ENCODE measurements at regions not wholly inside any gene's neighbourhood (a gene's known extent, or its start where the extent isn't known, plus 50 kb on each side); places are given as distances from the start of the nearest gene placed in this dataset.

DNA sequence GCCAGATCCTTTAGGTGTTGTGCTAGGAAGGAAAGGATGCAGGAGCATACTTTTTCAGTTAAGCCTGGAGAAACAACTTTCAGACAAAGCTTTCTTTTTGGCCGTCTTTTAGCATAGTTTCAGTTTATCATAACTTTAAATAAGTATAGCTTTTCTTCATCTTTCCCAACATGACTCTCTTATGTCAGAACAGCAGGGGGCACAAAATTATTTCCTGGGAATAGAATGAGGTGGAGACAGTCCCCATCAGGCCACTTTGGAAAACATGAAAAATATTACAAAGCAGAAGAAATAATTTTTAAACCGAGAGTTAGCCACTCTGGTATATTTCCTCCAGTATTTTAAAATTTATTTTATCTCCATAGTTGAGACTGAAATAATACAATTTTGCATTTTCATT, 387.6 kb downstream of the HAPSTR1 start:
- TF ChIP-seq, protein P1, sequence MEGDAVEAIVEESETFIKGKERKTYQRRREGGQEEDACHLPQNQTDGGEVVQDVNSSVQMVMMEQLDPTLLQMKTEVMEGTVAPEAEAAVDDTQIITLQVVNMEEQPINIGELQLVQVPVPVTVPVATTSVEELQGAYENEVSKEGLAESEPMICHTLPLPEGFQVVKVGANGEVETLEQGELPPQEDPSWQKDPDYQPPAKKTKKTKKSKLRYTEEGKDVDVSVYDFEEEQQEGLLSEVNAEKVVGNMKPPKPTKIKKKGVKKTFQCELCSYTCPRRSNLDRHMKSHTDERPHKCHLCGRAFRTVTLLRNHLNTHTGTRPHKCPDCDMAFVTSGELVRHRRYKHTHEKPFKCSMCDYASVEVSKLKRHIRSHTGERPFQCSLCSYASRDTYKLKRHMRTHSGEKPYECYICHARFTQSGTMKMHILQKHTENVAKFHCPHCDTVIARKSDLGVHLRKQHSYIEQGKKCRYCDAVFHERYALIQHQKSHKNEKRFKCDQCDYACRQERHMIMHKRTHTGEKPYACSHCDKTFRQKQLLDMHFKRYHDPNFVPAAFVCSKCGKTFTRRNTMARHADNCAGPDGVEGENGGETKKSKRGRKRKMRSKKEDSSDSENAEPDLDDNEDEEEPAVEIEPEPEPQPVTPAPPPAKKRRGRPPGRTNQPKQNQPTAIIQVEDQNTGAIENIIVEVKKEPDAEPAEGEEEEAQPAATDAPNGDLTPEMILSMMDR (IDR thresholded peaks at IDR 0.05): no peak
- no peak for TF ChIP-seq POLR2AphosphoS5 (IDR thresholded peaks at IDR 0.05)

Data from breast epithelium (tissue), 3 donors.